Adrenal gland (tissue), 9 donors: ENCODE measurements at regions not wholly inside any gene's neighbourhood (a gene's known extent, or its start where the extent isn't known, plus 50 kb on each side); places are given as distances from the start of the nearest gene placed in this dataset.
A peak's percentile ranks its signal among the peaks of the same experiment; 100 is the strongest.

Experiments
- DNase-seq, 7 donors: peaks; one replicate each; pipeline ENCODE4 v3.0.0-alpha.2; 2019 to 2020
- H3K27ac ChIP-seq, 5 donors: fragments of 200-600 bp; sonication (generic) in 4 of 5; 1 replicate in 3 of 5; 2 replicates in 2 of 5; pipeline versions ENCODE4 v1.5.1 to v1.8.0; 2016 to 2020; ENCODE audit warnings: mild to moderate bottlenecking in 1 of 5
- H3K27me3 ChIP-seq: fragments of 200-600 bp; 2 replicates; pipeline ENCODE4 v1.8.0; 2021
- H3K36me3 ChIP-seq, 2 donors: fragments of 200-600 bp; replicated peaks in 1 of 2; 1 replicate in 1 of 2; 2 replicates in 1 of 2; pipeline versions ENCODE4 v1.5.1 to v1.8.0; 2018 to 2022
- H3K4me1 ChIP-seq, 2 donors: fragments of 200-600 bp; replicated peaks in 1 of 2; 1 replicate in 1 of 2; 2 replicates in 1 of 2; pipeline versions ENCODE4 v1.5.1 to v1.8.0; 2018 to 2021
- H3K4me3 ChIP-seq, 4 donors: fragments of 200-600 bp; sonication (generic) in 3 of 4; one replicate each; pipeline ENCODE4 v1.5.1; 2016 to 2018
- H3K9me3 ChIP-seq, 3 donors: fragments of 200-600 bp; sonication (generic) in 1 of 3; replicated peaks in 1 of 3; 1 replicate in 2 of 3; 2 replicates in 1 of 3; pipeline versions ENCODE4 v1.5.1 to v1.8.0; 2016 to 2021
- CTCF ChIP-seq, 6 experiments: fragments of 450-650 bp in 4 of 6; fragments of 200-600 bp in 2 of 6; sonication (generic) in 1 of 6; IDR thresholded peaks; 1 replicate in 5 of 6; 2 replicates in 1 of 6; pipeline versions ENCODE4 v1.5.1 to v1.8.0; 2016 to 2021; ENCODE audit warnings: antibody characterized with exemption in 6 of 6, mild to moderate bottlenecking in 2 of 6, moderate library complexity in 1 of 6
- POLR2A ChIP-seq, 2 donors: fragments of 450-650 bp; IDR thresholded peaks; one replicate each; pipeline ENCODE4 v1.6.1; 2017; ENCODE audit warnings: antibody characterized with exemption in 2 of 2, mild to moderate bottlenecking in 2 of 2, moderate library complexity in 1 of 2
- WGBS, 4 donors: extraction: QIAGEN DNeasy Blood & Tissue Kit in 2 of 4; methylation state at CpG; one replicate each; pipeline versions ENCODE4 v1.1.5 to v1.1.7; 2013 to 2017; 5-methylcytosine and 5-hydroxymethylcytosine counted together
- intact Hi-C, 2 donors: fragments of 100-400 bp; cut with DNase I; formaldehyde crosslinking; loops; one replicate each; pipeline versions ENCODE4 v1.14.1 to v1.15.0; 2022 to 2023
- donor health status: healthy with polysubstance abuse.
- donor health status: Bipolar disorder and iron deficiency.
- donor health status: DM: yes; HTN: yes; CAD: no.
- donor health status: DM: no; HTN: no; CAD: no.
- donor health status: DM: no; HTN: no; CAD: no.

GRCh38 chr2:43133336-43133707, 93.1 kb downstream of the ZFP36L2 start:
- Histone ChIP-seq H3K27ac (peak overlapping the region in 3 of 5 donors; percentile 6 to 88 (median 28)), H3K9me3 (no peaks in the 10 kb centered on the region), H3K4me3 (no peak overlapping the region), H3K36me3 (no peaks in the 10 kb centered on the region), H3K27me3 (no peaks in the 10 kb centered on the region), H3K4me1 (peaks cover 10 to 48% of the 10 kb centered on the region in 2 donors)
- no peak for DNase-seq
- TF ChIP-seq CTCF (IDR thresholded peaks at IDR 0.05) (no peak), POLR2A (IDR thresholded peaks at IDR 0.05) (no peak)
- 53 to 81% (median 69%) methylated on average over 3 to 4 of the region's 4 CpGs for WGBS, 4 donors
- intact Hi-C loops: loop anchor here (5.0 to 10.0 kb wide), 2 partner anchors 91 to 94 kb away; partner anchors contain the start of gene ZFP36L2 (in 2 of the 2)

- H3K27me3 ChIP-seq: no peaks in the 10 kb centered on the region
- H3K27ac ChIP-seq: peak overlapping the region in 2 of 5 donors; percentile 74 to 88
- peaks cover 10 to 48% of the 10 kb centered on the region in 2 donors for H3K4me1 ChIP-seq
- H3K9me3 ChIP-seq: no peaks in the 10 kb centered on the region
- intact Hi-C loops: loop anchor here (5.0 to 10.0 kb wide), 2 partner anchors 92 to 95 kb away; partner anchors contain the start of gene ZFP36L2 (in 2 of the 2)
- TF ChIP-seq CTCF (IDR thresholded peaks at IDR 0.05): no peak
- TF ChIP-seq POLR2A (IDR thresholded peaks at IDR 0.05): no peak
- H3K36me3 ChIP-seq: no peaks in the 10 kb centered on the region
- 81 to 100% (median 86%) methylated on average over 2 to 12 of the region's 12 CpGs for WGBS, 4 donors
- no peak overlapping the region for H3K4me3 ChIP-seq
- peak in 1 of 7 donors; percentile 17 for DNase-seq
These were observed 93.6 kb downstream of the ZFP36L2 start for GRCh38 chr2:43132683-43133301.

GRCh38 chr2:43131890-43132682, 94.3 kb downstream of the ZFP36L2 start:
- intact Hi-C loops: loop anchor here (5.0 to 10.0 kb wide), 2 partner anchors 93 to 95 kb away; partner anchors contain the start of gene ZFP36L2 (in 2 of the 2)
- no peak for TF ChIP-seq POLR2A (IDR thresholded peaks at IDR 0.05)
- TF ChIP-seq CTCF (IDR thresholded peaks at IDR 0.05): no peak
- peaks cover 10 to 54% of the 10 kb centered on the region in 2 donors for H3K4me1 ChIP-seq
- H3K4me3 ChIP-seq: no peak overlapping the region
- no peaks in the 10 kb centered on the region for H3K9me3 ChIP-seq
- no peaks in the 10 kb centered on the region for H3K27me3 ChIP-seq
- no peak for DNase-seq
- H3K36me3 ChIP-seq: no peaks in the 10 kb centered on the region
- WGBS, 4 donors: 71 to 88% (median 73%) methylated on average over 7 to 12 of the region's 12 CpGs
- peak overlapping the region in 4 of 5 donors; percentile 42 to 88 (median 72) for H3K27ac ChIP-seq
